A549 (cell line): ENCODE measurements at regions not wholly inside any gene's neighbourhood (a gene's known extent, or its start where the extent isn't known, plus 50 kb on each side); places are given as distances from the start of the nearest gene placed in this dataset.

Experiments
- ATAC-seq, 2 experiments: fragments of 200-7000 bp in 1 of 2; fragments of >200 bp in 1 of 2; cut with Nextera tagmentation in 1 of 2; cut with Tn5 transposase in 1 of 2; 3 replicates each; pipeline versions ENCODE4 v1.8.0 to v1.9.1; 2018 to 2020; ENCODE audit warnings: mild to moderate bottlenecking in 1 of 2, moderate library complexity in 1 of 2
- CTCF ChIA-PET: fragments of 300-600 bp; sonication (Branson Sonifier 250); formaldehyde crosslinking; extraction: SDS; loops from one replicate; lab custom pipeline; 2021; ENCODE audit warnings: antibody characterized with exemption, inconsistent platforms; lab: Yijun Ruan, JAX
- POLR2A ChIA-PET: fragments of 350-600 bp; formaldehyde crosslinking; extraction: SDS; loops from one replicate; lab custom pipeline; 2021; ENCODE audit warnings: antibody characterized with exemption, inconsistent platforms; lab: Yijun Ruan, JAX
- DNase-seq, 2 experiments: peaks; one replicate each; pipeline versions ENCODE4 v3.0.0 to v3.0.0-alpha.2; 2011 to 2016; ENCODE audit warnings: low read depth in 1 of 2, low spot score in 1 of 2
- FAIRE-seq: peaks from 2 replicates; lab custom pipeline; 2011; peaks lifted over from hg19 to GRCh38; lab: Jason Lieb, UNC
- H3K27ac ChIP-seq, 2 experiments: fragments of >200 bp; sonication (Bioruptor Twin); formaldehyde crosslinking; 3 replicates each; pipeline ENCODE4 v1.5.1; 2016 to 2017
- H3K4me1 ChIP-seq: fragments of >200 bp; sonication (Bioruptor Twin); formaldehyde crosslinking; 3 replicates; pipeline ENCODE4 v1.6.1; 2016
- H3K4me2 ChIP-seq: fragments of >200 bp; sonication (Bioruptor Twin); formaldehyde crosslinking; 3 replicates; pipeline ENCODE4 v1.6.1; 2016
- H3K4me3 ChIP-seq: fragments of >200 bp; sonication (Bioruptor Twin); formaldehyde crosslinking; 3 replicates; pipeline ENCODE4 v1.5.1; 2016
- H3K9me3 ChIP-seq: fragments of >200 bp; sonication (Bioruptor Twin); formaldehyde crosslinking; 3 replicates; pipeline ENCODE4 v1.6.1; 2016
- CBX8 ChIP-seq: fragments of 200-600 bp; sonication (generic); IDR thresholded peaks from 2 replicates; pipeline ENCODE4 v1.6.1; 2016
- EHMT2 ChIP-seq: fragments of 200-600 bp; sonication (generic); IDR thresholded peaks from 2 replicates; pipeline ENCODE4 v1.6.1; 2016; ENCODE audit warnings: antibody characterized with exemption, low read depth, mild to moderate bottlenecking, moderate library complexity
- ELK1 ChIP-seq: fragments of 150-350 bp; IDR thresholded peaks from 2 replicates; pipeline ENCODE4 v1.6.1; 2014; ENCODE audit warnings: low read depth, mild to moderate bottlenecking, low read length
- FOSB ChIP-seq: fragments of 250-450 bp; sonication (Bioruptor Pico); IDR thresholded peaks from 2 replicates; pipeline ENCODE4 v1.5.0; 2020; ENCODE audit warnings: mild to moderate bottlenecking, moderate library complexity
- FOXS1 ChIP-seq: fragments of 250-450 bp; sonication (Bioruptor Pico); IDR thresholded peaks from 2 replicates; pipeline ENCODE4 v1.5.0; 2020; ENCODE audit warnings: mild to moderate bottlenecking, moderate library complexity
- HDAC2 ChIP-seq: fragments of 200-600 bp; sonication (generic); IDR thresholded peaks from 2 replicates; pipeline ENCODE4 v1.6.1; 2016
- HOXA7 ChIP-seq: fragments of 250-450 bp; sonication (Bioruptor Pico); IDR thresholded peaks from 2 replicates; pipeline ENCODE4 v1.5.0; 2020; ENCODE audit warnings: mild to moderate bottlenecking, moderate library complexity
- JUN ChIP-seq, 2 experiments: fragments of >200 bp; sonication (Bioruptor Twin); formaldehyde crosslinking; IDR thresholded peaks; 2 replicates in 1 of 2; 3 replicates in 1 of 2; pipeline ENCODE4 v1.6.1; 2016 to 2017
- JUNB ChIP-seq: fragments of >200 bp; sonication (Bioruptor Twin); formaldehyde crosslinking; IDR thresholded peaks from 2 replicates; pipeline ENCODE4 v1.6.1; 2016
- KDM1A ChIP-seq: fragments of 200-600 bp; sonication (generic); IDR thresholded peaks from 2 replicates; pipeline ENCODE4 v1.6.1; 2016; ENCODE audit warnings: low read depth, mild to moderate bottlenecking
- MAFK ChIP-seq: fragments of 450-650 bp; IDR thresholded peaks from 2 replicates; pipeline ENCODE4 v1.6.1; 2014; ENCODE audit not compliant: partially characterized antibody
- MAZ ChIP-seq: fragments of 150-350 bp; IDR thresholded peaks from 2 replicates; pipeline ENCODE4 v1.6.1; 2014; ENCODE audit warnings: antibody characterized with exemption, low read depth, low read length, borderline replicate concordance
- RAD21 ChIP-seq, 2 experiments: fragments of >200 bp in 1 of 2; sonication (Bioruptor Twin) in 1 of 2; formaldehyde crosslinking in 1 of 2; IDR thresholded peaks in 1 of 2; conservative IDR thresholded peaks in 1 of 2; 2 replicates in 1 of 2; 3 replicates in 1 of 2; pipeline ENCODE4 v1.6.1; 2012 to 2018; ENCODE audit warnings: inconsistent platforms in 1 of 2
- RFX5 ChIP-seq: fragments of 450-650 bp; IDR thresholded peaks from 2 replicates; pipeline ENCODE4 v1.7.1; 2014; ENCODE audit warnings: antibody characterized with exemption, mild to moderate bottlenecking, moderate library complexity
- SMC3 ChIP-seq: fragments of >200 bp; sonication (Bioruptor Twin); formaldehyde crosslinking; IDR thresholded peaks from 3 replicates; pipeline ENCODE4 v1.6.1; 2018; ENCODE audit warnings: inconsistent platforms
- SREBF2 ChIP-seq: fragments of 450-650 bp; IDR thresholded peaks from 2 replicates; pipeline ENCODE4 v1.6.1; 2014; ENCODE audit warnings: mild to moderate bottlenecking, moderate library complexity
- TFCP2L1 ChIP-seq: fragments of 250-450 bp; sonication (Bioruptor Pico); IDR thresholded peaks from 2 replicates; pipeline ENCODE4 v1.5.0; 2021; ENCODE audit warnings: mild to moderate bottlenecking
- ZC3H11A ChIP-seq: fragments of 450-650 bp; IDR thresholded peaks from 2 replicates; pipeline ENCODE4 v1.6.1; 2014; ENCODE audit warnings: antibody characterized with exemption, mild to moderate bottlenecking
- ZFP36 ChIP-seq: fragments of 450-650 bp; IDR thresholded peaks from 2 replicates; pipeline ENCODE4 v1.6.1; 2014; ENCODE audit warnings: borderline replicate concordance; ENCODE audit not compliant: partially characterized antibody
- WGBS: methylation state at CpG from one replicate; pipeline ENCODE4 v1.1.6; 2017; ENCODE audit errors: missing lambda C conversion rate; 5-methylcytosine and 5-hydroxymethylcytosine counted together
- TF ChIP-seq, protein P1 (sequence below): fragments of >200 bp; sonication (Bioruptor Twin); formaldehyde crosslinking; IDR thresholded peaks from 3 replicates; pipeline ENCODE4 v1.5.1; 2016
- TF ChIP-seq, protein P2 (sequence below): fragments of 250-450 bp; sonication (Bioruptor Pico); IDR thresholded peaks from 2 replicates; pipeline ENCODE4 v1.5.0; 2020; ENCODE audit warnings: low read depth, mild to moderate bottlenecking, moderate library complexity

GRCh38 chr5:159409801-159410200 is 79.5 kb upstream of the IL12B start (continued):
- TF ChIP-seq, protein P1, sequence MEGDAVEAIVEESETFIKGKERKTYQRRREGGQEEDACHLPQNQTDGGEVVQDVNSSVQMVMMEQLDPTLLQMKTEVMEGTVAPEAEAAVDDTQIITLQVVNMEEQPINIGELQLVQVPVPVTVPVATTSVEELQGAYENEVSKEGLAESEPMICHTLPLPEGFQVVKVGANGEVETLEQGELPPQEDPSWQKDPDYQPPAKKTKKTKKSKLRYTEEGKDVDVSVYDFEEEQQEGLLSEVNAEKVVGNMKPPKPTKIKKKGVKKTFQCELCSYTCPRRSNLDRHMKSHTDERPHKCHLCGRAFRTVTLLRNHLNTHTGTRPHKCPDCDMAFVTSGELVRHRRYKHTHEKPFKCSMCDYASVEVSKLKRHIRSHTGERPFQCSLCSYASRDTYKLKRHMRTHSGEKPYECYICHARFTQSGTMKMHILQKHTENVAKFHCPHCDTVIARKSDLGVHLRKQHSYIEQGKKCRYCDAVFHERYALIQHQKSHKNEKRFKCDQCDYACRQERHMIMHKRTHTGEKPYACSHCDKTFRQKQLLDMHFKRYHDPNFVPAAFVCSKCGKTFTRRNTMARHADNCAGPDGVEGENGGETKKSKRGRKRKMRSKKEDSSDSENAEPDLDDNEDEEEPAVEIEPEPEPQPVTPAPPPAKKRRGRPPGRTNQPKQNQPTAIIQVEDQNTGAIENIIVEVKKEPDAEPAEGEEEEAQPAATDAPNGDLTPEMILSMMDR, result no peak
- no peak for TF ChIP-seq MAFK
- TF ChIP-seq ZFP36, result no peak
- no peak for TF ChIP-seq KDM1A
- TF ChIP-seq RAD21 (conservative IDR thresholded peaks at IDR 0.05 in 1 of 2, IDR thresholded peaks at IDR 0.05 in 1 of 2), result no peak
- TF ChIP-seq RFX5, result no peak

DNA sequence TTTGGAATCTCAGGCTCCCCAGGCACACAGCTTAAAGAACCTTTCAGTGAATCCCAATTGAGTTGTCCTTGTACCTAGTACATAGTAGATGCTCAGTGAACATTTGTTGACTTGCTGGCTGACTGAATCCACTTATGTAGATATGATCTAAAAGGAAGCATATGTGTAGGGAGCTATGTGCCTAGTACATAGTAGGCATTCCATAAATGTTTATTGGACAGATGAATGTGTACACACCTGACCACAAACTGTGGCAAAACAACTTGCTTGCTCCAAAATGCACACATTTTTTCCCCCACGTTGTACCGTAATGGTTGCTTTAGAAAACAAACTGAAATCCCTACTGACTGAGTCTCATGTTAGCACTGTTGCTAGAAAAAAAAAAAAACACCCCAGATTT is 80.2 kb upstream of the IL12B start:
- FAIRE-seq, result no peak
- Histone ChIP-seq H3K4me3 (no peak overlapping the region), H3K4me2 (no peak overlapping the region), H3K27ac (no peak overlapping the region), H3K4me1 (no peaks in the 10 kb centered on the region), H3K9me3 (no peaks in the 10 kb centered on the region)
- DNase-seq, result no peak
- 59% methylated on average over 2 of the region's 2 CpGs for WGBS
- ATAC-seq, result no peak
- ChIA-PET CTCF (interaction anchor here (0.7 to 1.4 kb wide), 2 partner anchors 31 to 577 kb away, joined by 3 to 4 read pairs; no protein-coding TSS in a partner anchor), POLR2A (no interaction called here)
- TF ChIP-seq RFX5, result no peak
- TF ChIP-seq HOXA7, result no peak
- TF ChIP-seq EHMT2, result no peak
- no peak for TF ChIP-seq TFCP2L1 (CRISPR knock-in tag)

DNA sequence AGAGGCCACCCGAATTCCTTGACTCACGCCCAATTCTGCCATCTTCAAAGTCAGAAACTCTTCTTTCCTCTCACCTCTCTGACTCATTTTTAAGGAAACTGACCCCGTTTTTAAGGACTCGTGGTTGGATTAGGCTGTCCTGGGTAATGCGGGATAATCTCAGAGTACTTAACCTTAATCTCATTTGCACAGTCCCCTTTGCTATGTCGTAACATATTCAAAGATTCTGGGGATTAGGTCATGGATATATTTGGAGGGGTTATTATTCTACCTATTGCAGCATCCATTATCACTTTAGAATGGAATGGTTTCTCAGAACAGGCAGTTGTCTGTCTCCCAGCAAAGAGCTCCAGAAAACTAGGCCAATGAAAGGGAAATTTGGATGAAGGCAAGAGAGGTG is 80.8 kb upstream of the IL12B start:
- TF ChIP-seq SMC3 (no peak), MAFK (no peak), HDAC2 (no peak), CBX8 (no peak), FOXS1 (CRISPR knock-in tag) (no peak), JUNB (no peak), FOSB (CRISPR knock-in tag) (no peak), ZC3H11A (no peak)
- no peak for ATAC-seq
- POLR2A ChIA-PET, result no interaction called here

GRCh38 chr5:159412284-159413046 is 82.2 kb upstream of the IL12B start:
- no peaks in the 10 kb centered on the region for H3K9me3 ChIP-seq
- CTCF ChIA-PET, result interaction anchor here (0.6 to 1.0 kb wide), 5 partner anchors 10 to 295 kb away, joined by 3 to 4 read pairs (median 3); no protein-coding TSS in a partner anchor
- H3K4me3 ChIP-seq, result no peak overlapping the region
- ATAC-seq, result no peak
- no peak overlapping the region for H3K27ac ChIP-seq
- POLR2A ChIA-PET, result no interaction called here
- 69% methylated on average over 6 of the region's 6 CpGs for WGBS
- H3K4me2 ChIP-seq, result no peak overlapping the region
- no peak for DNase-seq
- no peak for TF ChIP-seq SREBF2
- TF ChIP-seq, protein P2, sequence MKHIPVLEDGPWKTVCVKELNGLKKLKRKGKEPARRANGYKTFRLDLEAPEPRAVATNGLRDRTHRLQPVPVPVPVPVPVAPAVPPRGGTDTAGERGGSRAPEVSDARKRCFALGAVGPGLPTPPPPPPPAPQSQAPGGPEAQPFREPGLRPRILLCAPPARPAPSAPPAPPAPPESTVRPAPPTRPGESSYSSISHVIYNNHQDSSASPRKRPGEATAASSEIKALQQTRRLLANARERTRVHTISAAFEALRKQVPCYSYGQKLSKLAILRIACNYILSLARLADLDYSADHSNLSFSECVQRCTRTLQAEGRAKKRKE (CRISPR knock-in tag), result no peak
- no peak for TF ChIP-seq MAFK
- no peak for TF ChIP-seq TFCP2L1 (CRISPR knock-in tag)
- TF ChIP-seq FOSB (CRISPR knock-in tag), result no peak
- no peak for TF ChIP-seq HOXA7
- TF ChIP-seq MAZ, result no peak
- no peak for TF ChIP-seq ELK1
- no peak for TF ChIP-seq JUN (IDR thresholded peaks at IDR 0.05)
- TF ChIP-seq EHMT2, result no peak
- H3K4me1 ChIP-seq, result no peaks in the 10 kb centered on the region
- no peak for FAIRE-seq

More for the DNA sequence above, 80.8 kb upstream of the IL12B start:
- Histone ChIP-seq H3K9me3 (no peaks in the 10 kb centered on the region), H3K4me1 (no peaks in the 10 kb centered on the region), H3K27ac (no peak overlapping the region), H3K4me3 (no peak overlapping the region), H3K4me2 (no peak overlapping the region)
- CTCF ChIA-PET, result interaction anchor here (1.0 kb wide), 1 partner anchor 10 kb away, joined by 3 read pairs; no protein-coding TSS in a partner anchor
- FAIRE-seq, result no peak
- WGBS, result 77% methylated on average over 6 of the region's 6 CpGs
- DNase-seq, result no peak
